Rectal smooth muscle tissue (tissue), 1 donor: ENCODE measurements at regions not wholly inside any gene's neighbourhood (a gene's known extent, or its start where the extent isn't known, plus 50 kb on each side); places are given as distances from the start of the nearest gene placed in this dataset.

ENCODE experiments used
- H3K27ac ChIP-seq: one replicate; pipeline ENCODE4 v1.7.0; 2013; ENCODE audit warnings: low read depth, low read length, inconsistent platforms
- H3K27me3 ChIP-seq: one replicate; pipeline ENCODE4 v1.7.0; 2013; ENCODE audit warnings: low read length; ENCODE audit not compliant: control insufficient read depth, insufficient read depth
- H3K36me3 ChIP-seq: one replicate; pipeline ENCODE4 v1.7.0; 2013; ENCODE audit warnings: low read length; ENCODE audit not compliant: control insufficient read depth, insufficient read depth
- H3K4me1 ChIP-seq: one replicate; pipeline ENCODE4 v1.7.0; 2013; ENCODE audit warnings: low read length; ENCODE audit not compliant: control insufficient read depth, insufficient read depth
- H3K4me3 ChIP-seq: one replicate; pipeline ENCODE4 v1.7.0; 2013; ENCODE audit warnings: low read length
- H3K9ac ChIP-seq: one replicate; pipeline ENCODE4 v1.7.0; 2013; ENCODE audit warnings: low read length

- Histone ChIP-seq H3K27me3 (no peaks in the 10 kb centered on the region), H3K9ac (no peak overlapping the region), H3K36me3 (no peaks in the 10 kb centered on the region), H3K27ac (no peak overlapping the region), H3K4me3 (no peak overlapping the region), H3K4me1 (no peaks in the 10 kb centered on the region)
Measured at GRCh38 chr16:66131156-66131807, 235.2 kb upstream of the CDH5 start.

GRCh38 chr16:66130296-66130905, 236.1 kb upstream of the CDH5 start:
- Histone ChIP-seq H3K4me1 (no peaks in the 10 kb centered on the region), H3K36me3 (no peaks in the 10 kb centered on the region), H3K9ac (no peak overlapping the region), H3K27me3 (no peaks in the 10 kb centered on the region), H3K27ac (no peak overlapping the region), H3K4me3 (no peak overlapping the region)

GRCh38 chr16:66129196-66129595, 237.3 kb upstream of the CDH5 start:
- Histone ChIP-seq H3K36me3 (no peaks in the 10 kb centered on the region), H3K4me3 (no peak overlapping the region), H3K27me3 (no peaks in the 10 kb centered on the region), H3K9ac (no peak overlapping the region), H3K27ac (no peak overlapping the region), H3K4me1 (no peaks in the 10 kb centered on the region)

- Histone ChIP-seq H3K4me1 (no peaks in the 10 kb centered on the region), H3K27ac (no peak overlapping the region), H3K36me3 (no peaks in the 10 kb centered on the region), H3K4me3 (no peak overlapping the region), H3K27me3 (no peaks in the 10 kb centered on the region), H3K9ac (no peak overlapping the region)
Measured at GRCh38 chr16:66128371-66128770, 238.1 kb upstream of the CDH5 start.

- H3K36me3 ChIP-seq: no peaks in the 10 kb centered on the region
- H3K4me3 ChIP-seq: no peak overlapping the region
- no peaks in the 10 kb centered on the region for H3K4me1 ChIP-seq
- no peaks in the 10 kb centered on the region for H3K27me3 ChIP-seq
- H3K9ac ChIP-seq: no peak overlapping the region
- no peak overlapping the region for H3K27ac ChIP-seq
Measured at GRCh38 chr16:66127459-66128370, 238.8 kb upstream of the CDH5 start.

GRCh38 chr16:66121466-66121865, 245.0 kb upstream of the CDH5 start:
- Histone ChIP-seq H3K36me3 (no peaks in the 10 kb centered on the region), H3K4me1 (no peaks in the 10 kb centered on the region), H3K27ac (no peak overlapping the region), H3K4me3 (no peak overlapping the region), H3K27me3 (no peaks in the 10 kb centered on the region), H3K9ac (no peak overlapping the region)

- H3K4me3 ChIP-seq: no peak overlapping the region
- no peaks in the 10 kb centered on the region for H3K36me3 ChIP-seq
- no peak overlapping the region for H3K9ac ChIP-seq
- no peaks in the 10 kb centered on the region for H3K27me3 ChIP-seq
- H3K4me1 ChIP-seq: no peaks in the 10 kb centered on the region
- H3K27ac ChIP-seq: no peak overlapping the region
Measured at GRCh38 chr16:66120656-66121055, 245.8 kb upstream of the CDH5 start.

- Histone ChIP-seq H3K27ac (no peak overlapping the region), H3K4me3 (no peak overlapping the region), H3K4me1 (no peaks in the 10 kb centered on the region), H3K9ac (no peak overlapping the region), H3K36me3 (no peaks in the 10 kb centered on the region), H3K27me3 (no peaks in the 10 kb centered on the region)
Measured at GRCh38 chr16:66116163-66117002, 250.1 kb upstream of the CDH5 start.

- no peak overlapping the region for H3K4me3 ChIP-seq
- no peak overlapping the region for H3K27ac ChIP-seq
- no peaks in the 10 kb centered on the region for H3K4me1 ChIP-seq
- no peaks in the 10 kb centered on the region for H3K36me3 ChIP-seq
- H3K27me3 ChIP-seq: no peaks in the 10 kb centered on the region
- H3K9ac ChIP-seq: no peak overlapping the region
Measured at GRCh38 chr16:66115373-66115772, 251.1 kb upstream of the CDH5 start.

- Histone ChIP-seq H3K27me3 (no peaks in the 10 kb centered on the region), H3K9ac (no peak overlapping the region), H3K4me3 (no peak overlapping the region), H3K36me3 (no peaks in the 10 kb centered on the region), H3K4me1 (no peaks in the 10 kb centered on the region), H3K27ac (no peak overlapping the region)
Measured at GRCh38 chr16:66113223-66113622, 253.3 kb upstream of the CDH5 start.

- H3K27ac ChIP-seq: no peak overlapping the region
- H3K4me1 ChIP-seq: no peaks in the 10 kb centered on the region
- H3K9ac ChIP-seq: no peak overlapping the region
- no peak overlapping the region for H3K4me3 ChIP-seq
- no peaks in the 10 kb centered on the region for H3K27me3 ChIP-seq
- no peaks in the 10 kb centered on the region for H3K36me3 ChIP-seq
Measured at GRCh38 chr16:66109677-66110076, 256.8 kb upstream of the CDH5 start.

- no peaks in the 10 kb centered on the region for H3K27me3 ChIP-seq
- peaks cover 3% of the 10 kb centered on the region for H3K4me1 ChIP-seq
- no peak overlapping the region for H3K9ac ChIP-seq
- no peak overlapping the region for H3K27ac ChIP-seq
- H3K4me3 ChIP-seq: no peak overlapping the region
- H3K36me3 ChIP-seq: no peaks in the 10 kb centered on the region
Measured at GRCh38 chr16:66107661-66108060, 258.8 kb upstream of the CDH5 start.
